ENCODE measurements at regions not wholly inside any gene's neighbourhood (a gene's known extent, or its start where the extent isn't known, plus 50 kb on each side); places are given as distances from the start of the nearest gene placed in this dataset.

GRCh38 chr14:106579084-106579483 is 1052.7 kb downstream of the TMEM121 start:
- no peak for TF ChIP-seq POLR2AphosphoS5 (IDR thresholded peaks at IDR 0.05; ENCODE audit: low read depth)
- no peak for TF ChIP-seq CTCF (conservative IDR thresholded peaks at IDR 0.05; ENCODE audit: low read depth in 2 of 2)
- no peak for TF ChIP-seq EZH2 (IDR thresholded peaks at IDR 0.05; ENCODE audit: low read depth, unreplicated experiment)
- TF ChIP-seq EZH2phosphoT487 (IDR thresholded peaks at IDR 0.05; ENCODE audit: unreplicated experiment), result no peak
- no peak for TF ChIP-seq JUNB (IDR thresholded peaks at IDR 0.05; ENCODE audit: unreplicated experiment)
- TF ChIP-seq REST (IDR thresholded peaks at IDR 0.05; ENCODE audit: unreplicated experiment), result no peak
- no peak for TF ChIP-seq ZNF114 (CRISPR knock-in tag; IDR thresholded peaks at IDR 0.05)
